HG02852 (cell line): ENCODE measurements at regions not wholly inside any gene's neighbourhood (a gene's known extent, or its start where the extent isn't known, plus 50 kb on each side); places are given as distances from the start of the nearest gene placed in this dataset.

Experiments
- ATAC-seq: cut with Tn5 transposase; IDR thresholded peaks from one replicate; pipeline ENCODE4 v1.9.1; 2021; ENCODE audit warnings: mild to moderate bottlenecking, moderate library complexity; ENCODE audit not compliant: unreplicated experiment

DNA sequence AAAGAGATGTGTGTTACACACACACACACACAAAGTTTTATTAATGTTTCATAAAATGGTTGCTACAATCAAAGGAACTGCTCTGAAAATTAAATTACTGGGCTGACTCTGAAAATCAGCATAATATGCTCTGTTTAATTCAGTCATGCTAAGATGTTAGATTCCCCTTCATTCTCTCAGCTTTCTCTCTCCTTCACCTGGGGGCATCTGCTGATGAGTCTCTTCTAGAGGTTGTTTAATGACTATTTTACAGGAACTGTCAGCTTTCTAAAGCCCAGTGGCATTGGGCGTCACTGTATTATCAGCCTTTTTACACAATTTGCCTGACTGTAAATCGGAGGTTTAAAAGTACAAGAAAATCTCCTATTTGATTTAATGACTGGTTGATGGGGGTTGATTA lies 559.7 kb upstream of the POU3F2 start:
- no peak for ATAC-seq

DNA sequence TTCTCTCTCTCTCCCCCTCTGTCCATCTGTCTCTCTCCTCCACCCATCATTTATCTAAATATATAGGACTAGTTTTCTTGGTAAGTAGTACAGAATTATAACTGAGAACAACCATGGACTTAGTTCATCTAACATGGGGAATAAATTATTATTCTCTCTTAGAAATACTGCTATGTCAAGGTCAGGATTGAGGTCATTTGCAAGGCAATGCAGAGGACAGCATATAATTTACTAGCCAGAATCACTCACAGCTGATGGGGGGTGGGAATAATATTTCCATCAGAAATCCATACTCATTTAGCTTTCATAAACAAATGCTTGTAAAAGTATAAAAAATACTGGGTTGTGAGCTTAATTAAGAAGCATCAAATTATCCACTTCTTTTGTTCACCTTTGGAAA lies 553.9 kb upstream of the POU3F2 start:
- ATAC-seq: no peak

DNA sequence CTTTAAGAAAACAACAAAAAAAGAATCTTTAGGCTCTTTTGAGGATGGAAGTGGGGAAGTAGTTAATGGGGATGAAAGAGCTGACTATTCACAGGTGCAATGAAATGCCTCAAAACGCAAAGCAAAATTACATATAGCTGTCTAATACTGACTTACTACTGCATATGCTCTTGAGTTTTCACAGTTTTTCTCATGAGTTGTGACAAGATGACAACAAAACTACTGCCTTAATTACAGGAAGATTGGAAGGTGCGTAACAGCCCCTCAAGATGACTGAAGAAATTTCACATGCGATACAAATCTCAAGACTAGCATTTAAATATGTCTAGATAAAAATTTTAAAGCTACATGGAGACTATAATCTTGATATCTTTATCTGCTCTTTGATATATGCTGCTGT lies 547.8 kb upstream of the POU3F2 start:
- no peak for ATAC-seq

DNA sequence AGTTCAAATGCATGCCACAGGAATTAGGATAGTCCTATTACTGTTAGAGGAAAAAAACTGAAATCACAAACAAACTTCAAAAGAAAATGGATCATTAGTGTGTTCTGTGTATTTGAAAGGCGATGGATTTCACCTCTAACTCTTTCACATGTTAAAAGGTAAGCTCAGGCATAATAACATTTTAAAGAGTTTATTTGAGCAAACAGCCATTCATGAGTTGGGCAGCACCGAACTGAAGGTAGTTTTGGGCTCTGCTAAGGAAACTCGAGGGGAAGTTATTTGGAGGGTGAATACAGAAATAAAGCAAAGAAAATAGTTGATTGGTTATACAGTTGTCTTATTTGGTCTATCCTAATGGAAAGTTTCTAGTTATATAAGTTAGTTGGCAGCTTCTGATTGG lies 546.5 kb upstream of the POU3F2 start:
- no peak for ATAC-seq

DNA sequence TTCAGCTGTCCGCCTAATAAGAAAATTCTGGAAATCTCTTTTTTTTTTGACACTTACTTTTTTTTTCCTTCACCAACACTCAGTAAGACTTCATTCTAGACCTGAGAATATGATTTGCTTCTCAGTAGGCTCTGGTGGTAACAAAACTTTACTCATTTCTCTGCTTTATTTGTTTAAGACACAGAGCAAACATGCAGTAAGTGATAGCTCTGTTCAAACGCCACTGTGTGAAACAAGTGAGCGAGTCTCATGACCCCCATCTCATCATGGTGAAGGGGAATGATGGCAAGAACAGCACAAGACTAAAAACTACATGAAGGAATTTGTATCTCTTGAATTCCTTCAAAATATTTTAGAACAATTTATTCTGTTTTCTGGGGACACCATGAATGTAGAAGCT lies 541.6 kb upstream of the POU3F2 start:
- no peak for ATAC-seq

DNA sequence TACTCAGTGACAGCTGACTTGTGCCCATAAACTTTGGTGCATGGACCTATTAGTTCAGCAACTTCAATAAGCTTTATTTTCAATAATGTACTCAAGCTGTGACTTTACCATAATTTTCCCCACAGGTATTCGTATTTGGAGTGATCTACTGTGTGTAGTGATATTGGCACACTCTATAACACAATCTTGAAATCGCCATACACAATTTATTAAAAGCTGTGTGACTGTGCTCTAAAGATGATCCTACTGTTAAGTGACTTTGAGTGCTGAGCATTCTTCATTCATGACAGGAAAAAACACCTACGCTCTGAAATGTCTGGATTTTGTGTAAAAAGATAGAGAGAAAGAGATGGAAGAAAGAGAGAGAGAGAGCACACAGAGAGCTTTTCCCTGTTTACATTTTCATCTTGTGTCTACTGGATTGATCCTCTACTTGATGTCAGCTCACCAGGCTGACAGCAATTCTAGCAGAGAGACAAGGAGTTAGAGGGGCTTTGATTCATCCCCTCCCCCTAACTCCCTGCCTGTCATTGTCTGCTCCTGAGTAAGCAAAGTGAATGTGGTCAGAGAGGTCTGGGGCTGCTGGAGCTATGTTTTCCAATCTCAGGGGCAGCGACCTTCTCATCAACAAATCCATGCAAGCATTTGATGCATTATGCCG lies 538.7 kb upstream of the POU3F2 start:
- no peak for ATAC-seq

DNA sequence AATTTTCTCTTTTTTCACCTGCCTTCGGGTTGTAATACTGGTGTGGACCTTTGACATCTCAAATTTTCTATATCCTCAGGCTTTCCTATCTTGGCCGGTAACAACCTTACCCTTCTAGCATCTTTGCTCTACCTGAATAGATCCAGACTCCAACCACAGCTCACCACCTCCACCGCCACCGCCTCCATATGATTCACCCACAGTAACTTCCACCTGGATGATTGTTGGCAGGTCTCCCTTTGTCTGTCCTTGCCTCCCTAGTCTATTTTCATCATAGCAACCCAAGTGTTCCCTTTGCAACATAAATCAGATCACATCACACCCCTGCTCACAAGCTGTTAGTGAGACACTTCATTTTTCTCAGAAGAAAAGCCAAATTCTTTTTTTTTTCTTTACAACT lies 525.8 kb upstream of the POU3F2 start:
- no peak for ATAC-seq

DNA sequence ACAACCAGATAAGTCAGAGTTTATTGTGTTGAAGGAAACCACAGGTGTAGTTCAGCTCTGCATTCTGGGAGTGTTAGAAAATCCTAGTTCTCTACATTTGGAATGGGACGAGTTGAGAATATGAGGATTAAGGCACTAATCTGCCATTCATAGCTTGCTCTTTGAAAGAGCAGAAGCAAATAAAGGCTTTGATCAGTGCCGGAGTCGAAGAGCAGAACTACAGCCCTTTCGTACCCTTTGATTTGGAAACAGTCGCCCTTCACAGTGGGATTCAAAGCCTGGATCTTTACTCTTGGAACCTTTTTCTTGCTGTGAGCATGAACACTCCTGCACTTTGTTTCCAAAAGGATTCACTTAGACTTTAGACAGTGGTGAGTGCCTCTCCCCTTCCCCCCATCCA lies 523.9 kb upstream of the POU3F2 start:
- ATAC-seq: no peak

DNA sequence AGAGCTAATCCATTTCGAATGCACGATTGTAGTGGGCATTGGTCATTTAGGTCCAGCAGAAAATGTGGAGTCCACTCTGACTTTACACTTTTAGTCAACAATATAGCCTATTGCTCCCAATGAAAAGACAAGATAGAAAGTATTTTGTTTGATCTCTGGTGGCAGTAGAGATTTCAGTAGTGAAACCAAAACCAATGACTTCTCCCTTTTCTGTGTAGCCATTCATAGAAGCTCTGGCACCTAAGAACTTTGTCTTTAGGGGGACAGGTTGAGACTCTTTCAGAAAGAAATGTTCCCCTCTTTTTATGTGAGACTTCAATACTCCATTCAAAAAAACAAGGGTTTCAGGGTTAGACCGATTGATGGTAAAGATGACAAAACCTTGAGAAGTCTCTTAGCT lies 510.8 kb upstream of the POU3F2 start:
- ATAC-seq: peak; percentile 89

DNA sequence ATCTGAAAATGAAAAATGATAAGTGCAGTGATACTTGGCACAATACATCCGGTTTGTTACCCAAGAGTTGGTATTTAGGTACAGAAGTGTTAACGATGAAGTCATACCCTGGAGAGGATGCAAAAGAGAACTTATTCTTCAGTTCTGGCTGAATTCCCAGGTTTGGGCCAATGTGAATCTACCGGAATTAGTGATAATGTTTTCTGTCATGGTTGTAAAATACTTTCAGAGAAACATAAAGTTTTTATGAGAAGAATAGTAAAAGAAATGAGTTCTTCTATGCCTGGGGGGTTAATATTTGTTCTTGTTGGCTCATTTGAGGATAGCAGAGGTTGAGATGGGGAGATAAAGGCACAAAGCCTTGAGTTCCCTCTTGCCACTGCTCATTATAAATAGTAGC lies 509.9 kb upstream of the POU3F2 start:
- no peak for ATAC-seq

DNA sequence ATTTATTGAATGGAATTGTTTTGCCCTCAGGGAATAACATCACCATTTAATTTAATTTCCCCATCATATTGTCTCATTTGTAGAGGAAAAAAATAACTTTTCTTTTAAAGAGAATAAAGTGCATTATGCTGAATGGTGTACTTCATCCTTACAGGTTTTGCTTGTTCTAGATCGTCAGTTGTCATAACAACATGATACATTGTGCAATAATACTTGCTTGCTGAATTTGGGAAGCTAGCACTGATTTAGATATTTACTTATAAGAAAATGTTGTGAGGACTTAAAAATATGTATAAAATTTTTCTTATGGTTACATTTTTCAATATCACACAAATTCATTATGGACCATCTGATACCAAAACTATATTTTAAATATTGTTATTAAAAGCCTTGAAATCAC lies 509.0 kb upstream of the POU3F2 start:
- no peak for ATAC-seq

DNA sequence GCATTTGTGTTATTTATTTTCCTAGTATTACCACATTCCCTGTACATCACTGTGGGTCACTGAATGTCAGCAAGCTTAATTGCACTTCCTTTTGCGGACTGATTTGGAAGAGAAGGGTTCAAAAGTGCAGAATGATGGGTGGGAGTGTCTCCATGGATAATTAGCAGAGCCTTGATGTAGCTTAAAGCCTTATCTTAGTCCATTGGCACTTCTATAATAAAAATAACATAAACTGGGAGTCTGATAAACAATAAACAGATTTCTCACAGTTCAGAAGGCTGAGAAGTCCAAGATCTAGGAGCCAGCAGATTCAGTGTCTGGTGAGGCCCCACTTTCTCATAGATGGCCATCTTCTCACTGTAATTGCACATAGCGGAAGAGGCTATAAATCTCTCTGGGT lies 501.1 kb upstream of the POU3F2 start:
- ATAC-seq: no peak

DNA sequence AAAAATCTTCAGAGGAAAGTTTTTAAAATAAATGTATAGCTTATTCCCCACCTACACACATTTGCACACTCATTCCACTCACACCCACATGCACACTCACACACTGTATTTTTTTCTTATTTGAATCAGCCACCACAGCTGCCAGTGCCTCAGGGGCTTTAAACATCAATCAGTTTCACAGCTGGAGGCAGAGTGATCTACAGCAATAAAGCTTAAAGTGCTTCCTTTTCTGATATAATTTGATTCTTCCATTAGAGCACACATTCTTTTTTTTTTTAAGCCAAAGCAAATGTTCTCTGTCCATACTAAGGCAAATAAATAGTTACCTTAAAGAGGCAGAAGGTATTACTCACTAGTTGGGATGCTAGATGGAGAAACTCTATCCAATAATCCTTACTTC lies 498.8 kb upstream of the POU3F2 start:
- no peak for ATAC-seq

DNA sequence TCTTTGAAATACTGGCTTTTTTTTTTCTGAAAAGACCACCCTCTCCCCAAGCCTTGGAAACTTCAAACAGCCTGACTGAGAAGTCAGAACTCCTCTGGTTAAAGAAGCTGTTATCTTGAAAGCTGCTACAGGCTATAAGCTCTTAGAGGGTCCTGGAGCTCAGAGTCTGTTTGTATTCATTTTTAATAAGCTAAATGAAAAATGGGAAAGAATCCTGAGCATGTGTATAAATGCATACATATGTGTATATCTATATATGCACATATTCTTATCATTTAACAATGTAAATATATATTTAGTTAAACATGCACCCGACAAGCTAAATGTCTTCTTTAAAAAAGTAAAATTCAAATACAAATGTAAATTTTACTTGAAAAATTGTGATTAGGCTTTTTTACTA lies 494.9 kb upstream of the POU3F2 start:
- no peak for ATAC-seq

DNA sequence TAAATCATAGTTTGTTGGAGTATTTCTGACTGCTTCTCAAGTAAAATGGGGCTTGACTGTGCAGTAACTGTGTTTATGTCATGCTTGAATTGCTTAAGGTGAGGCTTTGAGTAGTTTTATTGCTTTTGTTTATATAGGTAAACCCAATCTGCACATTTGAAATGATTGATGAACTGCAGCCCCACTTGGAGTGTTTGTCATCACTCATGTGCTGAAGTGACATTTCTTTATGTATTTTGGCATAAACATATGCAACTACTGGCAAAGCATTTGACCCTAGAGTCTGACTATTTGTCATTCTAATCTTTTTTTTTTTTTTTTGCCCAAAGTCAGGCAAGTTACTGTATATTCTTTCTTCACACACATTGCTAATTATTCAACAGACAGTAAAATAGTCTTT lies 491.4 kb upstream of the POU3F2 start:
- ATAC-seq: no peak

DNA sequence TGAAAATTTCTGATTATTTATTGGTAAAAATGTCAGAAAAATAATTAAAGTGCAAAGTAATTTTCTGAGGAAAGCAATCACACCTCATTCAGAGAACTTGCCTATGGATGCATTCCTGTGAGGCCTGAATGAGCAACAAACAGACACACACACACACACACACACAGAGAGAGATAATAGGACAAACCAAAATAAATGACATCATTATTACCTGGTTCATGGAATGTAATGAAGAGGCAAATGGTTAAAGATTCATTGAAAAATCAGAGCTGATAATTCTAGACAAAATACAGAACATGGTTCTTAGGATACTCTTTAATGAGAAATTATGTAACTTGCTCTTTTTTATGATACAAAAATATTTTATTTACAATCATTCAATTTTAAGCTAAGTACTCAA lies 490.6 kb upstream of the POU3F2 start:
- no peak for ATAC-seq

DNA sequence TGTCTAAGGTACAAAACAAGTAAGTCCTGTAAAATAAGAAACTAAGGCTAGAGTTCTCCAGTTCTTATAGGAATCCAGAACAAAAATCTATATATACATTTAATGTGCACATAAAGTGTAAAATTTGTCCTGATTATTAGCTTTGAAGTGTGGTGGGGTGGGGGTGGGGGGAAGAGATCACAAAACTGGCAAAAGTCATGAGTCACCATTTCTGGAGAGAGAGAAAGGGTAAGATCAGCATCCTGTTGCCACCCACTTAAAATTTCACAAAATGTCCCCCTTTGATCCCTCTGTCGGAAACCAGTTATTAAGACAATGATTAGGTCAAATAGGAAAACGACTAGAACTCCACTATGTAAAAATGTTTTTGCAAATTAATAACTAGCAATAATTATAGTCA lies 482.0 kb upstream of the POU3F2 start:
- no peak for ATAC-seq

DNA sequence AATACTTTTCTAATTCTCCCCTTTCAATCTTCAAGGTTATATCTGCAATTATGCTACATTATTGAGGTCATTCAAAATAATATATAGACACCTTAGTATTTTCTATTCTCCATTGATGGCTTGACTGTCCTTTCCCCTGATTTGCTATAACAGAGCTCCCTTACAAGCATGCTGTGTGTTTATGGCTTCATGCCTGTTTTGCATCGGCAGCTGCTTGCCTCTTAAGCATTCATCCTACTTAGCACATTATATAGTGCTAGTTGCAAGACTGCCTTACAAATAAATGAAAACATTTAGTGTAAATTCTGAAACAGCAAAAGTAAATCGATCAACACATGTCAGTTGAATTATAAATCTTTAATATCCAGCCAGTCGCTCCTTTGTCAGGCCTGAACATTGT lies 476.2 kb upstream of the POU3F2 start:
- ATAC-seq: no peak

DNA sequence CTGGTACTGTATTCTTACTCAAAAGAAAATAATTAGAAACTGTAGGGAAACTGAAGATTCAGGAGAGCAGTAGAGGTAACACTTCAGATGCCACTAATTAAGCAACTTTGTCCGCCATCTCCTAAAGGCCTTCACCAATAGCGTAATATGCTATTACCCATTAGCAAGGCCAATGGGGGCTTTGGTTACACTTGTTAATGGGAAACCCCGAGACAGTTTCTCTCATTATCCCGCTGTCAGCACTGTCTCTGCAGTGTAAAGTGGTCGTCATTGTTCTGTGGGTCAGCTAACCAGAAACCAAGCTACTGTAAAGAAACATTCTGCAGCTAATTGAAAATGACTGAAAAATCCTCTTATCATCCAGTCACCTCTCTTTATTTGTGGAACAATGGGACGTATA lies 468.0 kb upstream of the POU3F2 start:
- ATAC-seq: no peak

DNA sequence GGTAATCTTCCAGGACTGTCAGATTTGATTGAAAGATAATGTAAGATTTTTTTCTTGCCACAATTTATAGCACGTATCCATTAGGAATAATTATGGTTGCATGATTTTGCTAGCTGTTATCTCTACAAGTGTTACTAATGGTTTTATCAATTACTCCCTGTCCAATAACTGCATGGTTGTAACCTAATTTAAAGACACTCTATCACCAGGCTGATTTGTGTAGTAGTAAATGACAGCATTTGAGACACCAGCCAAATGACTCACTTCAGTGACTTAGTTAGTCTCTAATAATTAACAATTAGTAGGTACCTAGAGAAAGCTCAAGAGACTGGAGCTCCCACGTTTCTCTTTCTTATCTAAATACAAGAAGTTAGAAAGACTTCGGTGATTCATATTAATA lies 453.8 kb upstream of the POU3F2 start:
- no peak for ATAC-seq

DNA sequence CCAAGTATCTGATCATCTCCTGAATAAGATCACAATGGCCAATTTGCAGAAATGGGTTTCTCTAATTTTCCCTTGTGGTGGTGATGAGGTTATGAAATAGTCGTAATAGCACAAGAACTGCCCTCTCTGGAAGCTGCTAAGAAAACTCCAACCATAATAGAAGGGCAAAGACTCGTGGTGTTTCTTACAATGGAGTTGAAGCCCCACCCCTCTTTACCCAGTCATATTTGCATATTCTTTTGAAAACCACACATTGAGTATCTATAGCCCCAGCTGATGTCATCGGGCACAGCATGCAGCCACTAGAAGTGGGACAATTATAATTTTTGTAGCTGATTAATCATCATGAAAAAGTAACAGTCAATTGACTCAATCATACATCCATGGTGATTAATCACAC lies 452.1 kb upstream of the POU3F2 start:
- no peak for ATAC-seq

DNA sequence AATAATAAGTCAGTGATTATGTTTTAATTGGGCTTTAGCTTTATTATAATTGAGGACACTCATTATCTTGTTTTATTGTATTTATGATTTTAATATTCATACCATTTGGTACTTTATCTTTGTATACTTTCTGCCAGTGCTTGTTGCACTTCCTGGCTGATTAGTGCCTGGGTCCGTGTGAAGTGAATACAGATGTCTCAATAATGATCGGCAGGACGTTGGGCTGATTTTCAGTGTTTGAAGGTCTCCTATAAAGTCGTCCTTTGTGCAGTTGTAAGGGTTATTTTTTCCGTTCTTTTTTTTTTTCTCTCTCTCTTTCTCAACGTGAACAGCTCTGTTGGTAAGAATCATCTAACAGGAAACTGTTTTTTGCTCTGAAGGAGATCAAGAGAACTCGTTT lies 450.0 kb upstream of the POU3F2 start:
- ATAC-seq: no peak

DNA sequence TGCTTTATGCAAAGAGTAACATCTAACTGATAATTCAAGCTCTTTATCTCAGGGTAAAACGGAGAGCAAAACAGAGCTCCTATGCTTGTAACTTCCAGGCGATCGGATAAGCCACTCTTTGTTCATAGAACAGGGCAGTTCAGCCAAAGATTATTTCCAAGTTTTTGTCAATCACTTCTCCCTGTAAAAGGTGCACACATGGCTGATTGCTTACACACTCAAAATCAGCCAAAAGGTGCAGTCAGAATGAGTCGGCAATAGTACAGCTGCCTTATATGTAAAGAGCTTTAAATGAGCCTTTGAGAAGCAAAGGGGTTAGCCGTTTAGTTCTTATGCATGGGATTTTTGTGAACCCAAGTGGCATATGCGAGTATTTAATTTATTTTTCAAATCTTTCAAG lies 449.6 kb upstream of the POU3F2 start:
- no peak for ATAC-seq
